ENCODE measurements at regions not wholly inside any gene's neighbourhood (a gene's known extent, or its start where the extent isn't known, plus 50 kb on each side); places are given as distances from the start of the nearest gene placed in this dataset.

GRCh38 chr14:97319691-97320090, 522.5 kb downstream of the VRK1 start:
- DNase-seq (ENCODE audit: low read depth), result no peak
- H3K4me3 ChIP-seq (ENCODE audit: low read length), result no peak overlapping the region
- TF ChIP-seq CTCF (conservative IDR thresholded peaks at IDR 0.05; ENCODE audit: low read depth, low read length), result no peak

DNA sequence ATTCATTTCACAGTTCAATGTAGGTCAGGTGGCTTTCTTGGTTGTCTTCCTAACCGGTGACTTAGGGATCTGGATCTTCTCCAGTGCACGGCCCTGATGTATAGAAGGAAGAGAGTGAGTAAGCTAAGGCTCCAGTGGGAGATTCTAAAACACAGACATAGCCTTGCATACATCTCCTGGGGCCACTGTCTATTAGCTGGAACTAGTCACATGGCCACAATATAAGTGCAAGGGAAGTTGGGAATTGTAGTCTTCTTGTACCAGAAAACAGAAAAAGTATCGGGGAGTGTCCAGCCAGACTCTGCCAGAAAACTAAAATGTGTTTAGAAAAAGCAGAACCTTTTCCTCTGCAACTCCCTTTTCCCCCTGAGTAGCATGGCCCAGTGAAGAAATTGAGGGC, 531.6 kb downstream of the VRK1 start:
- no peak for DNase-seq (ENCODE audit: low read depth)
- no peak for TF ChIP-seq CTCF (conservative IDR thresholded peaks at IDR 0.05; ENCODE audit: low read depth, low read length)
- no peak overlapping the region for H3K4me3 ChIP-seq (ENCODE audit: low read length)

GRCh38 chr14:97329701-97330100, 532.5 kb downstream of the VRK1 start:
- no peak for DNase-seq (ENCODE audit: low read depth)
- TF ChIP-seq CTCF (conservative IDR thresholded peaks at IDR 0.05; ENCODE audit: low read depth, low read length), result no peak
- H3K4me3 ChIP-seq (ENCODE audit: low read length), result no peak overlapping the region

DNA sequence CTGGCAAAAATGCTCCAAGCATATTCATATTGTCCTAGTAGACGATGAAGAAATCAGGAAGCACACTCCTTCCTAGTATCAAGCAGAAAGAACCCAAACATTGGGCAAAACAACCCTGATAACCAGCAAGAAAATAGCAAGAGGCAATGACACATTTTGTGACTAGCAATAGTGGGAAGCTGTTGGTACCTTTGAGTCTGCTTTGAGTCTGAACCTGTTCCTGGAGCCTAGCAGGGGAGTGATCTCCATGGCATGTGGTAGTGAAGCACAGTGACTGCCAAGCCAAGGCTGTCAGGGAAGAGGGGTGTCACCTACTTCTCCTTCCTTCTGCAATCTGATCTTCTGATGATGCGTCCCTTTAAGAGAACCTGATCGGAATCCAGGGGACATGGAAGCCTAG, 533.9 kb downstream of the VRK1 start:
- no peak overlapping the region for H3K4me3 ChIP-seq (ENCODE audit: low read length)
- no peak for TF ChIP-seq CTCF (conservative IDR thresholded peaks at IDR 0.05; ENCODE audit: low read depth, low read length)
- DNase-seq (ENCODE audit: low read depth), result no peak

GRCh38 chr14:97331526-97331925, 534.3 kb downstream of the VRK1 start:
- DNase-seq (ENCODE audit: low read depth), result no peak
- H3K4me3 ChIP-seq (ENCODE audit: low read length), result no peak overlapping the region
- TF ChIP-seq CTCF (conservative IDR thresholded peaks at IDR 0.05; ENCODE audit: low read depth, low read length), result no peak

- H3K4me3 ChIP-seq (ENCODE audit: low read length), result no peak overlapping the region
- DNase-seq (ENCODE audit: low read depth), result no peak
- no peak for TF ChIP-seq CTCF (conservative IDR thresholded peaks at IDR 0.05; ENCODE audit: low read depth, low read length)
These were observed 539.0 kb downstream of the VRK1 start for GRCh38 chr14:97336179-97336578.

DNA sequence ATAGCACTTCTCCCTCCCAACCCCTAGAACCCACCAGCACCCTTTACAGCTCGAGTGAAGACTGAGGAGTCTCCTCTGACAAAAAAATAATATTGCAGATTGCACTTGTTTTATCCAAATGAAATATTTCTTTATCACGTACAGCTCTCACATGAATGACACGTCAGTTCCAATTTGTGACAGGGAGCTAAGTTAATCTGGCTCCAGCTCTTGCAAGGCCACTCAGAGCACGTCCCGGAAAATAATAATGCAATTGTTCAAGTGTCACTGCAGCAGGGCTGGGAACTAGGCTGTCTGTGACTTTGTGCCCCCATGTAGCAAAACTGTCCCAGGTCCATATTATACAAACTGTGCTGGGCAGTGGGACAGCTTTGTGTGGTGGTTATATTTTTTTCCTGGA, 539.6 kb downstream of the VRK1 start:
- H3K4me3 ChIP-seq (ENCODE audit: low read length), result no peak overlapping the region
- no peak for DNase-seq (ENCODE audit: low read depth)
- no peak for TF ChIP-seq CTCF (conservative IDR thresholded peaks at IDR 0.05; ENCODE audit: low read depth, low read length)

All from retinal pigment epithelial cell (primary cell).